HG02870 (cell line): ENCODE measurements at regions not wholly inside any gene's neighbourhood (a gene's known extent, or its start where the extent isn't known, plus 50 kb on each side); places are given as distances from the start of the nearest gene placed in this dataset.
"Not testable (repeated sequence)": the region's sequence is repeated elsewhere in the genome, so short reads cannot be mapped to it uniquely, and the experiment has no call there.

ENCODE experiments used
- ATAC-seq: cut with Tn5 transposase; IDR thresholded peaks from one replicate; pipeline ENCODE4 v1.9.1; 2021; ENCODE audit warnings: mild to moderate bottlenecking, moderate library complexity; ENCODE audit not compliant: unreplicated experiment

GRCh38 chr2:21331625-21332370, 208.0 kb downstream of the TDRD15 start:
- no peak for ATAC-seq

- ATAC-seq = no peak
Measured at GRCh38 chr2:21332993-21333625, 209.3 kb downstream of the TDRD15 start.

- ATAC-seq = no peak
Measured at GRCh38 chr2:21333684-21334083, 209.9 kb downstream of the TDRD15 start.

GRCh38 chr2:21346984-21347383, 223.2 kb downstream of the TDRD15 start:
- ATAC-seq = no peak

- ATAC-seq = no peak
Measured at GRCh38 chr2:21353879-21354679, 230.3 kb downstream of the TDRD15 start.

GRCh38 chr2:21356086-21356856, 232.5 kb downstream of the TDRD15 start:
- ATAC-seq = no peak

GRCh38 chr2:21356857-21357255, 233.1 kb downstream of the TDRD15 start:
- ATAC-seq = no peak

- no peak for ATAC-seq
Measured at GRCh38 chr2:21358976-21359375, 235.2 kb downstream of the TDRD15 start.

- ATAC-seq = no peak
Measured at GRCh38 chr2:21361384-21361783, 237.6 kb downstream of the TDRD15 start.

- no peak for ATAC-seq
Measured at GRCh38 chr2:21361957-21362486, 238.3 kb downstream of the TDRD15 start.

GRCh38 chr2:21363364-21363763, 239.6 kb downstream of the TDRD15 start:
- no peak for ATAC-seq

- no peak for ATAC-seq
Measured at GRCh38 chr2:21367421-21367820, 243.7 kb downstream of the TDRD15 start.

GRCh38 chr2:21369787-21370186, 246.0 kb downstream of the TDRD15 start:
- ATAC-seq = no peak

- no peak for ATAC-seq
Measured at GRCh38 chr2:21371499-21372003, 247.8 kb downstream of the TDRD15 start.

GRCh38 chr2:21372654-21373053, 248.9 kb downstream of the TDRD15 start:
- no peak for ATAC-seq

- no peak for ATAC-seq
Measured at GRCh38 chr2:21376864-21377263, 253.1 kb downstream of the TDRD15 start.

- ATAC-seq = no peak
Measured at GRCh38 chr2:21379140-21379539, 255.4 kb downstream of the TDRD15 start.

GRCh38 chr2:21379668-21380067, 255.9 kb downstream of the TDRD15 start:
- ATAC-seq = not testable (repeated sequence)

- no peak for ATAC-seq
Measured at GRCh38 chr2:21381421-21381820, 257.7 kb downstream of the TDRD15 start.

GRCh38 chr2:21382701-21383520, 259.1 kb downstream of the TDRD15 start:
- no peak for ATAC-seq
